ENCODE measurements at regions not wholly inside any gene's neighbourhood (a gene's known extent, or its start where the extent isn't known, plus 50 kb on each side); places are given as distances from the start of the nearest gene placed in this dataset.

DNA sequence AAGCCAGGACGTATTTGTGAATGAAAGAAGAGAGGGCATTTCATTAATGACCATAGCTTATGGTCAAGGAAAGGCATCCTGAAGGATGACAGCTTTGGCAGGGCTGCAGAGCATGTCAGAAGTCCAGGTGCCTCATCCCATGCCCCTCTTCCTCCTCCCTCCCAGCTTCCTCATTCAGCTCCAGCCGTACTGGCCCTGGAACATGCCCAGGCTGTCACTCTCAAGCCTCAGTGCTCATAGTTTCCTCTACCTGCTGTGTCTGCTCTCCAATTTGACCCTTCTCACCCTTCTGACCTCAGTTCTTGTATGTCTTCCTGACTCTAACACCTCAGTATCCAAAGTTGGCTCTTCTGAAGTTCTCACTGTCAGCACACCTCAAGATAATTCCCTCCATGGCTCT, 695.8 kb upstream of the HS6ST1 start:
- H3K4me2 ChIP-seq (ENCODE audit: control insufficient read depth, extremely low read depth, insufficient read depth, low read depth, low read length) = no peak overlapping the region
- H3K9me1 ChIP-seq (ENCODE audit: control insufficient read depth, extremely low read depth, insufficient read depth, low read length) = no peaks in the 10 kb centered on the region
- dilution Hi-C loops (cut with MboI; ENCODE audit: extremely low pct_ligation_motif_present, low sequenced_read_pairs) = no loop called here
- H3K27me3 ChIP-seq (ENCODE audit: control insufficient read depth, extremely low read depth, insufficient read depth, low read length) = no peaks in the 10 kb centered on the region
- H3K27ac ChIP-seq (ENCODE audit: control insufficient read depth, insufficient read depth, low read length) = no peak overlapping the region
- H4K20me1 ChIP-seq (ENCODE audit: control insufficient read depth, extremely low read depth, insufficient read depth, low read length) = no peaks in the 10 kb centered on the region
- no peak for DNase-seq (ENCODE audit: low read depth, low spot score)
- FAIRE-seq = no peak
- no peaks in the 10 kb centered on the region for H3K9me3 ChIP-seq (ENCODE audit: control insufficient read depth, low read depth, low read length)
- no peak overlapping the region for H2AFZ ChIP-seq (ENCODE audit: control insufficient read depth, low read length)
- H3K4me1 ChIP-seq (ENCODE audit: control insufficient read depth, extremely low read depth, insufficient read depth, low read length) = no peaks in the 10 kb centered on the region
- no peak overlapping the region for H3K4me3 ChIP-seq (ENCODE audit: control insufficient read depth in 2 of 3, extremely low read depth in 1 of 3, insufficient read depth in 2 of 3, low read depth in 1 of 3, low read length in 3 of 3)
- TF ChIP-seq, protein P1, sequence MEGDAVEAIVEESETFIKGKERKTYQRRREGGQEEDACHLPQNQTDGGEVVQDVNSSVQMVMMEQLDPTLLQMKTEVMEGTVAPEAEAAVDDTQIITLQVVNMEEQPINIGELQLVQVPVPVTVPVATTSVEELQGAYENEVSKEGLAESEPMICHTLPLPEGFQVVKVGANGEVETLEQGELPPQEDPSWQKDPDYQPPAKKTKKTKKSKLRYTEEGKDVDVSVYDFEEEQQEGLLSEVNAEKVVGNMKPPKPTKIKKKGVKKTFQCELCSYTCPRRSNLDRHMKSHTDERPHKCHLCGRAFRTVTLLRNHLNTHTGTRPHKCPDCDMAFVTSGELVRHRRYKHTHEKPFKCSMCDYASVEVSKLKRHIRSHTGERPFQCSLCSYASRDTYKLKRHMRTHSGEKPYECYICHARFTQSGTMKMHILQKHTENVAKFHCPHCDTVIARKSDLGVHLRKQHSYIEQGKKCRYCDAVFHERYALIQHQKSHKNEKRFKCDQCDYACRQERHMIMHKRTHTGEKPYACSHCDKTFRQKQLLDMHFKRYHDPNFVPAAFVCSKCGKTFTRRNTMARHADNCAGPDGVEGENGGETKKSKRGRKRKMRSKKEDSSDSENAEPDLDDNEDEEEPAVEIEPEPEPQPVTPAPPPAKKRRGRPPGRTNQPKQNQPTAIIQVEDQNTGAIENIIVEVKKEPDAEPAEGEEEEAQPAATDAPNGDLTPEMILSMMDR (optimal IDR thresholded peaks at IDR 0.05 in 1 of 3, IDR thresholded peaks at IDR 0.05 in 1 of 3, conservative IDR thresholded peaks at IDR 0.05 in 1 of 3; ENCODE audit: extremely low read depth in 1 of 3, insufficient read depth in 2 of 3, low read length in 3 of 3) = no peak
- TF ChIP-seq EZH2 (IDR thresholded peaks at IDR 0.05; ENCODE audit: low read length) = no peak
- H3K36me3 ChIP-seq (ENCODE audit: control insufficient read depth in 2 of 2, extremely low read depth in 1 of 2, insufficient read depth in 2 of 2, low read length in 2 of 2) = no peaks in the 10 kb centered on the region
- H3K79me2 ChIP-seq (ENCODE audit: control insufficient read depth, insufficient read depth, low read length) = no peaks in the 10 kb centered on the region
- H3K9ac ChIP-seq (ENCODE audit: control insufficient read depth, extremely low read depth, insufficient read depth, low read length) = no peak overlapping the region

DNA sequence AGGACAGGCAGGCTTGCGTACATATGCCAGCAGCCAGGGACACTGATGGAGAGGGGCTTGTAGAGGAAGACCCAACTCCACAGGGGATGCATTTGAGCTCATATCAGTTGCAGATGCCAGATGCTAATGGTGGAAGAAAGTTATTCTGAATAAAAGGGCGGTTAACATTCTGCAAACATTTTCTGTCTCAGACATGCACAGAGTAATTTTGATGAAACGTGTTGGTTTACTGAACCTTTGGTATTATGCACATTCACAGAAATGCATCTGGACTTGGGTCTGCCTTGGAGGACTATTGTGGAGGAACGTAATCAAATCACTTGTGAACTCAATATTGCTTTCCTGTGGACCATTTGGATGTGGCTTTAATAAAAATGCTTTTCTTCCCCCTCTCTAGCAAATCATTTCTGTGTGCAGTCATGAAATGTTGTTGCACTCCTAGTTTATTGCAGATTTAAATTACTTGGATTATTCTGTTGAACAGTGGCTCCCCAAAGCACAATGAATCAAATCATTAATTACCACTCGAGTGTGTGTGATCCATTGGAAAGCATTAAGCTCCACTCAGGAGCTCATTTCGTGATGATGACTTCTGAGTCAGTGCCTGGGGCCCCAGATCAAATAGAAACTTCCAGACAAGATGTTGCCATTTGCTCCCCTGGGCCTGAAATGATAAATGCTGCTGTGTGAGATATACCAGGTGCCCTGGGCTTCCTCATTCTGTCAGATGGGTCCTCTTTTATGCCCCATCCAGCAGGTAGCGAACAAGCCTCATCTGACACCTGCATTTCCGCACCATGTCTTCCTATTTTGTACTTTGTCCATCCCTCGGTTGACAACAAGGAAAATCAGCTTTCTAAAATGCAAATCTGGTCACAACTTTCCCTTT, 697.0 kb upstream of the HS6ST1 start:
- Histone ChIP-seq H3K9ac (ENCODE audit: control insufficient read depth, extremely low read depth, insufficient read depth, low read length) (no peak overlapping the region), H3K27me3 (ENCODE audit: control insufficient read depth, extremely low read depth, insufficient read depth, low read length) (no peaks in the 10 kb centered on the region), H2AFZ (ENCODE audit: control insufficient read depth, low read length) (no peak overlapping the region), H3K4me3 (ENCODE audit: control insufficient read depth in 2 of 3, extremely low read depth in 1 of 3, insufficient read depth in 2 of 3, low read depth in 1 of 3, low read length in 3 of 3) (no peak overlapping the region), H3K9me3 (ENCODE audit: control insufficient read depth, low read depth, low read length) (no peaks in the 10 kb centered on the region), H4K20me1 (ENCODE audit: control insufficient read depth, extremely low read depth, insufficient read depth, low read length) (no peaks in the 10 kb centered on the region), H3K9me1 (ENCODE audit: control insufficient read depth, extremely low read depth, insufficient read depth, low read length) (no peaks in the 10 kb centered on the region), H3K36me3 (ENCODE audit: control insufficient read depth in 2 of 2, extremely low read depth in 1 of 2, insufficient read depth in 2 of 2, low read length in 2 of 2) (no peaks in the 10 kb centered on the region), H3K4me2 (ENCODE audit: control insufficient read depth, extremely low read depth, insufficient read depth, low read depth, low read length) (no peak overlapping the region), H3K27ac (ENCODE audit: control insufficient read depth, insufficient read depth, low read length) (no peak overlapping the region), H3K4me1 (ENCODE audit: control insufficient read depth, extremely low read depth, insufficient read depth, low read length) (no peaks in the 10 kb centered on the region), H3K79me2 (ENCODE audit: control insufficient read depth, insufficient read depth, low read length) (no peaks in the 10 kb centered on the region)
- no peak for TF ChIP-seq EZH2 (IDR thresholded peaks at IDR 0.05; ENCODE audit: low read length)
- TF ChIP-seq, protein P1 (optimal IDR thresholded peaks at IDR 0.05 in 1 of 3, IDR thresholded peaks at IDR 0.05 in 1 of 3, conservative IDR thresholded peaks at IDR 0.05 in 1 of 3; ENCODE audit: extremely low read depth in 1 of 3, insufficient read depth in 2 of 3, low read length in 3 of 3) = no peak
- dilution Hi-C loops (cut with MboI; ENCODE audit: extremely low pct_ligation_motif_present, low sequenced_read_pairs) = no loop called here
- FAIRE-seq (no peak), DNase-seq (ENCODE audit: low read depth, low spot score) (no peak)
